Naive thymus-derived CD8-positive, alpha-beta T cell (primary cell): ENCODE measurements at regions not wholly inside any gene's neighbourhood (a gene's known extent, or its start where the extent isn't known, plus 50 kb on each side); places are given as distances from the start of the nearest gene placed in this dataset. TPM values are rescaled to one million over a fixed set of nuclear protein-coding genes. Genes with fewer than 3 reads are reported as not detected.

Source experiments
- ATAC-seq, 2 donors: fragments of 150-1000 bp; cut with Tn5 transposase in 1 of 2; sonication (Bioruptor Pico), chemical (Tn5 transposase) in 1 of 2; 1 replicate in 1 of 2; 2 replicates in 1 of 2; pipeline ENCODE4 v1.10.0; 2021; ENCODE audit warnings: mild to moderate bottlenecking in 2 of 2, moderate library complexity in 2 of 2
- POLR2A ChIA-PET: fragments of 350-600 bp; sonication (Branson Sonifier 250); formaldehyde crosslinking; loops from one replicate; lab custom pipeline; 2021; ENCODE audit warnings: antibody characterized with exemption; lab: Charles Lee
- DNase-seq, 10 donors: peaks; one replicate each; pipeline versions ENCODE4 v3.0.0 to v3.0.0-alpha.2; 2020 to 2022
- H3K27ac Mint-ChIP-seq, 10 donors: one replicate each; pipeline ENCODE4 v1.8.0; 2020 to 2022; ENCODE audit warnings: mild to moderate bottlenecking in 10 of 10, mixed read lengths in 10 of 10, moderate library complexity in 4 of 10, inconsistent platforms in 1 of 10
- H3K27me3 Mint-ChIP-seq, 5 donors: one replicate each; pipeline ENCODE4 v1.8.0; 2021 to 2022; ENCODE audit warnings: mixed read lengths in 5 of 5
- H3K36me3 Mint-ChIP-seq, 3 donors: one replicate each; pipeline ENCODE4 v1.8.0; 2020 to 2022; ENCODE audit warnings: mixed read lengths in 3 of 3, mild to moderate bottlenecking in 2 of 3, inconsistent platforms in 1 of 3
- H3K4me1 Mint-ChIP-seq, 4 donors: one replicate each; pipeline ENCODE4 v1.8.0; 2021 to 2022; ENCODE audit warnings: mixed read lengths in 4 of 4
- H3K4me3 Mint-ChIP-seq, 10 donors: one replicate each; pipeline ENCODE4 v1.8.0; 2020 to 2022; ENCODE audit warnings: mild to moderate bottlenecking in 10 of 10, mixed read lengths in 10 of 10, moderate library complexity in 6 of 10, inconsistent platforms in 1 of 10
- H3K9me3 Mint-ChIP-seq, 9 donors: one replicate each; pipeline ENCODE4 v1.8.0; 2020 to 2022; ENCODE audit warnings: mixed read lengths in 9 of 9, mild to moderate bottlenecking in 3 of 9, inconsistent platforms in 1 of 9, moderate library complexity in 1 of 9
- microRNA-seq: library from miRNA; unstranded; fragments of <30 nt; microRNA quantifications from one replicate; pipeline ENCODE4 v1.2.0, GENCODE V29; 2022; ENCODE audit warnings: borderline microRNAs expressed

DNA sequence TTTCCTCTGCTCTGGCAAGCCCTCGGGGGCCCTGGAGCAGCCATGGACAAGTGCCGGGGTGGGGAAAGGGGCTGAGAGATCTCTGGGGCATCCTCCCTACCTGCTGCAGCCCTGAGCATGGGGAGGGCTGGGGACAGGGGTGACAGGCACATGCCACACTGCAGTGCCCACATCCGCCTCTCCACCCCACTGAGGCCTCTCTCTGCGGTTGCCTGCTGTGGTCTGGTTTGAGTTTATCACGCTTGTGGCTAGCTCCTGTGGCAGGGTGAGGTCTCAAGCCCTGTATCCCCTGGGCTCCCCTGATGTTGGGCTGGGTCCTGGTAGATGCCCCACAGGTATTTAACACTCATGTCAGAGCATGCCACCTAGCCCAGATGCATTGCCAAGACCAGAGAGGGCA, 52.9 kb upstream of the MLN start:
- H3K36me3 Mint-ChIP-seq: no peaks in the 10 kb centered on the region
- peak overlapping the region in 3 of 10 donors; percentile 16 to 44 (median 24) for H3K27ac Mint-ChIP-seq
- ATAC-seq (peak; percentile 90 to 95), DNase-seq (peak; percentile 26 to 88 (median 78))
- POLR2A ChIA-PET: interaction anchor here (0.7 to 1.6 kb wide), 6 partner anchors 17 to 120 kb away, joined by 3 to 6 read pairs (median 4); partner anchors contain the start of gene LEMD2
- peaks cover 20 to 67% (median 56%) of the 10 kb centered on the region in 4 donors for H3K4me1 Mint-ChIP-seq
- H3K9me3 Mint-ChIP-seq: no peaks in the 10 kb centered on the region
- peak overlapping the region; percentile 19 to 79 (median 64) for H3K4me3 Mint-ChIP-seq
- H3K27me3 Mint-ChIP-seq: peaks cover 3 to 33% (median 15%) of the 10 kb centered on the region in 5 donors

DNA sequence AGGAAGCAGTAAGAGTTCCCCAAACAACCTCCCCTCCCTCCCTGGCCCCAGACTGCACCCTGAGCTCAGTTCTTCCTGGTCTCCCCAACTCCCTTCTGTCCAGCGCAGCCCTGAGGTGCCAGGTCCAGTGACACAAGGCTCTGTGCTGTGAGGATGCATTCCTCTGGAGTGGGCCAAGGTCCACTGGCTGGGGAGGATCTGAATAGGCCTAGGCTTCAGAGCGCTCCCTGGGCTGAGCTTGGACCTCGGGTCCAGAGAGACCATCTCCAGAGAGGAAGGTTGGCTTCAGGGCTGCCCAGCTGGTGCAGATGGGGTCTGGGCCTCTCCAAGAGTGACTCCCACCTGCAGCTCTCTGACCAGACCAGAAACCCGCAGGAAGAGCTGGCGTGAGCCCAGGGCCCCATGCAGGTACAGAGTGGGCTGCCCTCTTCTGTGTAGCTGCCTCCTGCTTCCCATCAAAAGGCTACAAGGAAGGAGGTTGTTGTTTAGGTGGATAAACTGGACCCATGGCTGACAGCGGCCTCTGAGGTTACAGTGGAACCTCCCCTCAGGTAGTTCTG, 52.3 kb upstream of the MLN start:
- Mint-ChIP-seq H3K9me3 (no peaks in the 10 kb centered on the region), H3K36me3 (no peaks in the 10 kb centered on the region), H3K27ac (no peak overlapping the region), H3K27me3 (peaks cover 5 to 33% (median 11%) of the 10 kb centered on the region in 5 donors), H3K4me1 (peaks cover 17 to 61% (median 50%) of the 10 kb centered on the region in 4 donors), H3K4me3 (peak overlapping the region in 7 of 10 donors; percentile 40 to 79 (median 73))
- ATAC-seq (no peak), DNase-seq (no peak)
- POLR2A ChIA-PET: interaction anchor here (0.7 to 1.6 kb wide), 5 partner anchors 17 to 120 kb away, joined by 3 to 6 read pairs (median 4); partner anchors contain the start of gene LEMD2

DNA sequence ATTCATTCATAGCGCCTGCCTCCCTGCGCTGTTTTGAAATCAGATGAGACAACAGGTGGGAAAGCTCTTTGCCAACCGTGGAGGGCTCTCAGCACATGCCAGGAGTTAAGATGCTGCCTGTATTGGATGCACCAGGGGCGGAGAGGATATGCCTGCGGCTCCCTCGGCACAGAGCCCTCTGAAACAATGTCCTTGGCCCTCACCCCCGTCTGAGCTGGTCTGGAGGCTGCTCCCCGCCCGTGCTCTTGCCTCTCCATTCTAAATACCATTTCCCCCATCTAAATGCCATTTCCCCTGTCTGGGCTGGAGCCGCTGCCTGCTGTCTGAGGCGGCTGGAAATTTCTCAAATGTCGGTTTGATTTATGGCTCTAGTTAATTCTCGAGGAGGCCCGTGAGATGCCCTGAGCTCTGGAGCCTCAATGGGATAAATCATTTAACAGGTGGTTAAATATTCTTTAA, 50.8 kb upstream of the MLN start:
- H3K4me3 Mint-ChIP-seq: peak overlapping the region in 1 of 10 donors; percentile 15
- POLR2A ChIA-PET: interaction anchor here (0.6 kb wide), 1 partner anchor 50 kb away, joined by 3 read pairs; no protein-coding TSS in a partner anchor
- H3K9me3 Mint-ChIP-seq: no peaks in the 10 kb centered on the region
- DNase-seq: no peak
- ATAC-seq: no peak
- H3K27me3 Mint-ChIP-seq: peaks cover 5 to 40% (median 18%) of the 10 kb centered on the region in 5 donors
- no peak overlapping the region for H3K27ac Mint-ChIP-seq
- peaks cover 13 to 51% (median 37%) of the 10 kb centered on the region in 4 donors for H3K4me1 Mint-ChIP-seq
- no peaks in the 10 kb centered on the region for H3K36me3 Mint-ChIP-seq

DNA sequence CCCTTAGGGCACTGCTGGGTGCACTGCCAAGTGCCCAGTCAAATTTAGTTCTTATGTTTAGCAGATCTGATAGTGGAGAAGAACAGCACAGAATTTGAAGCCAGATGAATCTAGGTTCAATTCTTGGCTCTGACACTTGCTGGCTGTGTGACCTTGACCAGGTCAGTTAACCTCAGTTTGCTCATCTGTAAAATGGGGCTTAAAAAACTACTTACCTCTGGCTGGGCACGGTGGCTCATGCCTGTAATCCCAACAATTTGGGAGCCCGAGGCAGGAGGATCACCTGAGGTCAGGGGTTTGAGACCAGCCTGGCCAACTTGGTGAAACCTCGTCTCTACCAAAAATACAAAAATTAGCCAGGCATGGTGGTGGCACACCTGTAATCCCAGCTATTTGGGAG, 49.9 kb upstream of the MLN start:
- Mint-ChIP-seq H3K27ac (no peak overlapping the region), H3K9me3 (no peaks in the 10 kb centered on the region), H3K4me1 (peaks cover 13 to 46% (median 35%) of the 10 kb centered on the region in 4 donors), H3K4me3 (no peak overlapping the region), H3K27me3 (peaks cover 5 to 48% (median 13%) of the 10 kb centered on the region in 5 donors), H3K36me3 (no peaks in the 10 kb centered on the region)
- DNase-seq: no peak
- ATAC-seq: no peak
- POLR2A ChIA-PET: interaction anchor here (0.5 kb wide), 1 partner anchor 410 kb away, joined by 3 read pairs; no protein-coding TSS in a partner anchor

Small RNA genes in the stretch of these regions (microRNA-seq; reads per million reads assigned to microRNA genes)
- not detected for gene MIR7159
